ENCODE measurements at regions not wholly inside any gene's neighbourhood (a gene's known extent, or its start where the extent isn't known, plus 50 kb on each side); places are given as distances from the start of the nearest gene placed in this dataset.

- intact Hi-C loops (cut with micrococcal nuclease; ENCODE audit: unreplicated experiment) = no loop called here
- ChIA-PET POLR2A (ENCODE audit: low non-redundant PET) (no interaction called here), CTCF (no interaction called here)
- H3K27me3 ChIP-seq (replicated peaks; ENCODE audit: insufficient read depth, low read depth, low read length, poor library complexity) = peaks cover 25% of the 10 kb centered on the region
- no peak for TF ChIP-seq EZH2 (IDR thresholded peaks at IDR 0.05; ENCODE audit: borderline replicate concordance, low read depth, low read length, poor library complexity, severe bottlenecking)
- no peak for TF ChIP-seq CTCF (conservative IDR thresholded peaks at IDR 0.05; ENCODE audit: low read depth, low read length)
- no peaks in the 10 kb centered on the region for H3K9me3 ChIP-seq (ENCODE audit: low read depth, low read length, poor library complexity, severe bottlenecking)
- DNase-seq (ENCODE audit: low spot score) = no peak
- no TSS peak for BruUV-seq (replicated peaks)
- no peaks in the 10 kb centered on the region for H3K36me3 ChIP-seq (ENCODE audit: insufficient read depth, low read length, poor library complexity, severe bottlenecking)
- H3K4me3 ChIP-seq (ENCODE audit: low read depth, low read length, poor library complexity, severe bottlenecking) = no peak overlapping the region
- no peak overlapping the region for H3K27ac ChIP-seq (ENCODE audit: low read depth, low read length, poor library complexity, severe bottlenecking)
- H3K4me1 ChIP-seq (ENCODE audit: insufficient read depth, low read length, poor library complexity, severe bottlenecking) = no peaks in the 10 kb centered on the region
These were observed 119.7 kb upstream of the PARP11 start for GRCh38 chr12:3992945-3993344.

- no peak for DNase-seq (ENCODE audit: low spot score)
- no peak overlapping the region for H3K27ac ChIP-seq (ENCODE audit: low read depth, low read length, poor library complexity, severe bottlenecking)
- CTCF ChIA-PET = no interaction called here
- POLR2A ChIA-PET (ENCODE audit: low non-redundant PET) = no interaction called here
- no peak overlapping the region for H3K4me3 ChIP-seq (ENCODE audit: low read depth, low read length, poor library complexity, severe bottlenecking)
- H3K27me3 ChIP-seq (replicated peaks; ENCODE audit: insufficient read depth, low read depth, low read length, poor library complexity) = peaks cover 25% of the 10 kb centered on the region
- TF ChIP-seq EZH2 (IDR thresholded peaks at IDR 0.05; ENCODE audit: borderline replicate concordance, low read depth, low read length, poor library complexity, severe bottlenecking) = no peak
- no peak for TF ChIP-seq CTCF (conservative IDR thresholded peaks at IDR 0.05; ENCODE audit: low read depth, low read length)
- H3K9me3 ChIP-seq (ENCODE audit: low read depth, low read length, poor library complexity, severe bottlenecking) = no peaks in the 10 kb centered on the region
- BruUV-seq (replicated peaks) = no TSS peak
- H3K36me3 ChIP-seq (ENCODE audit: insufficient read depth, low read length, poor library complexity, severe bottlenecking) = no peaks in the 10 kb centered on the region
- intact Hi-C loops (cut with micrococcal nuclease; ENCODE audit: unreplicated experiment) = no loop called here
- H3K4me1 ChIP-seq (ENCODE audit: insufficient read depth, low read length, poor library complexity, severe bottlenecking) = no peaks in the 10 kb centered on the region
These were observed 118.8 kb upstream of the PARP11 start for GRCh38 chr12:3991798-3992580.

- H3K9me3 ChIP-seq (ENCODE audit: low read depth, low read length, poor library complexity, severe bottlenecking) = no peaks in the 10 kb centered on the region
- POLR2A ChIA-PET (ENCODE audit: low non-redundant PET) = no interaction called here
- no peak overlapping the region for H3K27ac ChIP-seq (ENCODE audit: low read depth, low read length, poor library complexity, severe bottlenecking)
- TF ChIP-seq EZH2 (IDR thresholded peaks at IDR 0.05; ENCODE audit: borderline replicate concordance, low read depth, low read length, poor library complexity, severe bottlenecking) (no peak), CTCF (conservative IDR thresholded peaks at IDR 0.05; ENCODE audit: low read depth, low read length) (no peak)
- H3K27me3 ChIP-seq (replicated peaks; ENCODE audit: insufficient read depth, low read depth, low read length, poor library complexity) = peaks cover 18% of the 10 kb centered on the region
- DNase-seq (ENCODE audit: low spot score) = no peak
- intact Hi-C loops (cut with micrococcal nuclease; ENCODE audit: unreplicated experiment) = no loop called here
- no TSS peak for BruUV-seq (replicated peaks)
- H3K4me1 ChIP-seq (ENCODE audit: insufficient read depth, low read length, poor library complexity, severe bottlenecking) = no peaks in the 10 kb centered on the region
- H3K4me3 ChIP-seq (ENCODE audit: low read depth, low read length, poor library complexity, severe bottlenecking) = no peak overlapping the region
- no peaks in the 10 kb centered on the region for H3K36me3 ChIP-seq (ENCODE audit: insufficient read depth, low read length, poor library complexity, severe bottlenecking)
- CTCF ChIA-PET = no interaction called here
These were observed 117.5 kb upstream of the PARP11 start for GRCh38 chr12:3990501-3991280.

Data from A673 (cell line).